ENCODE measurements at regions not wholly inside any gene's neighbourhood (a gene's known extent, or its start where the extent isn't known, plus 50 kb on each side); places are given as distances from the start of the nearest gene placed in this dataset.

DNA sequence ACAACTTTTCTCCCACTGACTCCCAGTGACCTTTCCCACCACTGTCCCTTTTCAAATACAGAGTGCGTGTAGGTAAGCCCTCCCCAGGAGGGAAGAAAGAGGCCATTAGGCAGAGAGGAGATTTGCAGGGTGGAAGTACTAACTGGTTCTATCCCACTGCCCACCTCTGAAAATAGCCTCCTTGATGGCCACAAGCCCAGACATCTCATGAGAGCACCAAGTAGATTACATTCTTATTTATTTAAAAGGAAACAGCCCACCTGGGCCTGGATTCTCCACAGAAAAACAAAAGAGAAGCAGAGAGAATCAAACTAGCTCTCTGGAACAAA, 445.3 kb downstream of the FOXO1 start:
- TF ChIP-seq CTCF (IDR thresholded peaks at IDR 0.05; ENCODE audit: insufficient read depth, low read length, poor library complexity, severe bottlenecking), result no peak
- no peak for TF ChIP-seq EZH2phosphoT487 (conservative IDR thresholded peaks at IDR 0.05; ENCODE audit: low read length)

All from SU-DHL-6 (cell line).